Neuronal stem cell (in vitro differentiated cells): ENCODE measurements at regions not wholly inside any gene's neighbourhood (a gene's known extent, or its start where the extent isn't known, plus 50 kb on each side); places are given as distances from the start of the nearest gene placed in this dataset.

ENCODE experiments used
- DNase-seq: peaks from one replicate; pipeline ENCODE4 v3.0.0-alpha.2; 2013; ENCODE audit warnings: low spot score
- H2AFZ ChIP-seq: one replicate; pipeline ENCODE4 v1.6.1; 2013; ENCODE audit warnings: mild to moderate bottlenecking, low read length, inconsistent platforms
- H2AK5ac ChIP-seq: 2 replicates; pipeline ENCODE4 v1.6.1; 2013; ENCODE audit warnings: low read depth, mild to moderate bottlenecking, inconsistent platforms, low read length, moderate library complexity, mixed read lengths
- H2BK120ac ChIP-seq: 2 replicates; pipeline ENCODE4 v1.6.1; 2013; ENCODE audit warnings: low read depth, mild to moderate bottlenecking, inconsistent platforms, low read length, moderate library complexity, mixed read lengths
- H2BK12ac ChIP-seq: one replicate; pipeline ENCODE4 v1.6.1; 2013; ENCODE audit warnings: low read length, inconsistent platforms
- H2BK15ac ChIP-seq: 2 replicates; pipeline ENCODE4 v1.6.1; 2013; ENCODE audit warnings: mild to moderate bottlenecking, low read length, inconsistent platforms, mixed read lengths
- H2BK5ac ChIP-seq: one replicate; pipeline ENCODE4 v1.6.1; 2013; ENCODE audit warnings: inconsistent platforms, mild to moderate bottlenecking, low read length, moderate library complexity
- H3K14ac ChIP-seq: one replicate; pipeline ENCODE4 v1.6.1; 2013; ENCODE audit warnings: low read length, inconsistent platforms
- H3K18ac ChIP-seq: 2 replicates; pipeline ENCODE4 v1.6.1; 2013; ENCODE audit warnings: low read length, inconsistent platforms
- H3K23ac ChIP-seq: 2 replicates; pipeline ENCODE4 v1.6.1; 2013; ENCODE audit warnings: low read depth, mild to moderate bottlenecking, mixed read lengths, low read length, inconsistent platforms; ENCODE audit not compliant: poor library complexity
- H3K27ac ChIP-seq: replicated peaks from 3 replicates; pipeline ENCODE4 v1.5.1; 2013; ENCODE audit warnings: low read length, inconsistent platforms
- H3K27me3 ChIP-seq, 3 experiments: 2 replicates each; pipeline ENCODE4 v1.6.1; 2013; ENCODE audit warnings: low read length in 3 of 3, mild to moderate bottlenecking in 2 of 3, inconsistent platforms in 1 of 3, low read depth in 1 of 3, mixed read lengths in 1 of 3, moderate library complexity in 1 of 3; ENCODE audit not compliant: control insufficient read depth in 3 of 3, insufficient read depth in 3 of 3
- H3K36me3 ChIP-seq, 2 donors: replicated peaks in 1 of 2; 2 replicates each; pipeline ENCODE4 v1.6.1; 2013; ENCODE audit warnings: low read length in 2 of 2; ENCODE audit not compliant: control insufficient read depth in 2 of 2, insufficient read depth in 2 of 2
- H3K4ac ChIP-seq: 2 replicates; pipeline ENCODE4 v1.6.1; 2013; ENCODE audit warnings: inconsistent platforms, mild to moderate bottlenecking, low read length, moderate library complexity
- H3K4me1 ChIP-seq, 2 donors: 1 replicate in 1 of 2; 2 replicates in 1 of 2; pipeline ENCODE4 v1.6.1; 2013; ENCODE audit warnings: low read length in 2 of 2, low read depth in 1 of 2; ENCODE audit not compliant: control insufficient read depth in 2 of 2, insufficient read depth in 1 of 2
- H3K4me2 ChIP-seq: one replicate; pipeline ENCODE4 v1.6.1; 2013; ENCODE audit warnings: mild to moderate bottlenecking, low read length, inconsistent platforms; ENCODE audit not compliant: insufficient read depth, poor library complexity, severe bottlenecking
- H3K4me3 ChIP-seq, 2 donors: 2 replicates each; pipeline ENCODE4 v1.5.1; 2013; ENCODE audit warnings: low read length in 2 of 2, mild to moderate bottlenecking in 2 of 2, inconsistent platforms in 1 of 2, moderate library complexity in 1 of 2
- H3K79me1 ChIP-seq: one replicate; pipeline ENCODE4 v1.6.1; 2013; ENCODE audit warnings: low read depth, mild to moderate bottlenecking, inconsistent platforms, low read length, moderate library complexity
- H3K9ac ChIP-seq: one replicate; pipeline ENCODE4 v1.6.1; 2013; ENCODE audit warnings: mild to moderate bottlenecking, low read depth, low read length, inconsistent platforms; ENCODE audit not compliant: poor library complexity
- H3K9me3 ChIP-seq, 2 donors: replicated peaks in 1 of 2; 2 replicates each; pipeline versions ENCODE3 to v1.6.1; 2013; ENCODE audit warnings: low read length in 2 of 2, mild to moderate bottlenecking in 2 of 2, inconsistent platforms in 1 of 2, low read depth in 1 of 2, mixed read lengths in 1 of 2, moderate library complexity in 1 of 2; ENCODE audit not compliant: control insufficient read depth in 2 of 2, insufficient read depth in 1 of 2
- H4K8ac ChIP-seq: one replicate; pipeline ENCODE4 v1.6.1; 2013; ENCODE audit warnings: low read depth, mild to moderate bottlenecking, inconsistent platforms, low read length, moderate library complexity
- H4K91ac ChIP-seq: one replicate; pipeline ENCODE4 v1.6.1; 2013; ENCODE audit warnings: low read length, low read depth, mild to moderate bottlenecking, inconsistent platforms; ENCODE audit not compliant: poor library complexity
- WGBS, 2 donors: extraction: QIAGEN DNeasy Blood & Tissue Kit; methylation state at CpG; one replicate each; pipeline ENCODE4 v1.1.7; 2013; ENCODE audit warnings: missing lambda C conversion rate in 2 of 2, mixed read lengths in 1 of 2; ENCODE audit not compliant: insufficient read length in 2 of 2, insufficient replicate concordance in 1 of 2; ENCODE audit errors: extremely low coverage in 2 of 2; 5-methylcytosine and 5-hydroxymethylcytosine counted together

- no peak overlapping the region for H4K8ac ChIP-seq
Observed at GRCh38 chr6:156579564-156579963, 197.6 kb upstream of the ARID1B start.

GRCh38 chr6:156577749-156578148, 199.4 kb upstream of the ARID1B start:
- H3K27ac ChIP-seq: no peak overlapping the region
- H2AK5ac ChIP-seq: no peak overlapping the region
- H3K9ac ChIP-seq: no peak overlapping the region
- H2BK120ac ChIP-seq: no peak overlapping the region
- no peak overlapping the region for H3K14ac ChIP-seq
- H4K8ac ChIP-seq: no peak overlapping the region
- H2AFZ ChIP-seq: no peak overlapping the region
- H3K79me1 ChIP-seq: peaks cover 3% of the 10 kb centered on the region
- no peak overlapping the region for H3K4ac ChIP-seq
- H3K18ac ChIP-seq: no peak overlapping the region
- no peak overlapping the region for H2BK12ac ChIP-seq
- H3K9me3 ChIP-seq: peaks cover 0 to 7% of the 10 kb centered on the region in 2 donors
- no peak overlapping the region for H4K91ac ChIP-seq
- H3K4me2 ChIP-seq: no peak overlapping the region
- no peak overlapping the region for H2BK15ac ChIP-seq
- no peak overlapping the region for H3K4me3 ChIP-seq
- WGBS, 2 donors: no CpG with 5 or more reads among the region's 1 CpG
- DNase-seq: no peak
- no peaks in the 10 kb centered on the region for H3K27me3 ChIP-seq
- H2BK5ac ChIP-seq: no peak overlapping the region
- no peak overlapping the region for H3K23ac ChIP-seq
- H3K36me3 ChIP-seq: no peaks in the 10 kb centered on the region
- H3K4me1 ChIP-seq: no peaks in the 10 kb centered on the region

More at GRCh38 chr6:156579564-156579963, 197.6 kb upstream of the ARID1B start:
- no peak overlapping the region for H3K4ac ChIP-seq
- H3K4me2 ChIP-seq: no peak overlapping the region
- no peak overlapping the region for H2AFZ ChIP-seq
- H3K18ac ChIP-seq: no peak overlapping the region
- no peak overlapping the region for H2BK12ac ChIP-seq
- H3K27me3 ChIP-seq: no peaks in the 10 kb centered on the region
- no peak overlapping the region for H3K23ac ChIP-seq
- DNase-seq: no peak
- H2AK5ac ChIP-seq: no peak overlapping the region
- no peak overlapping the region for H2BK120ac ChIP-seq
- H3K27ac ChIP-seq: no peak overlapping the region
- no peak overlapping the region for H4K91ac ChIP-seq
- H3K4me3 ChIP-seq: no peak overlapping the region
- H2BK5ac ChIP-seq: no peak overlapping the region
- peaks cover 3% of the 10 kb centered on the region for H3K79me1 ChIP-seq
- H3K9me3 ChIP-seq: peaks cover 0 to 7% of the 10 kb centered on the region in 2 donors
- H3K9ac ChIP-seq: no peak overlapping the region
- H3K4me1 ChIP-seq: no peaks in the 10 kb centered on the region
- no peak overlapping the region for H2BK15ac ChIP-seq
- H3K14ac ChIP-seq: no peak overlapping the region
- H3K36me3 ChIP-seq: no peaks in the 10 kb centered on the region

GRCh38 chr6:156575361-156575760, 201.8 kb upstream of the ARID1B start:
- H4K91ac ChIP-seq: no peak overlapping the region
- no peak overlapping the region for H3K23ac ChIP-seq
- H4K8ac ChIP-seq: no peak overlapping the region
- H3K36me3 ChIP-seq: no peaks in the 10 kb centered on the region
- H3K27me3 ChIP-seq: no peaks in the 10 kb centered on the region
- DNase-seq: no peak
- H3K4me3 ChIP-seq: no peak overlapping the region
- H3K27ac ChIP-seq: no peak overlapping the region
- no peak overlapping the region for H2BK12ac ChIP-seq
- no peak overlapping the region for H2AK5ac ChIP-seq
- H3K9ac ChIP-seq: no peak overlapping the region
- H3K9me3 ChIP-seq: peaks cover 0 to 7% of the 10 kb centered on the region in 2 donors
- H2BK5ac ChIP-seq: no peak overlapping the region
- no peaks in the 10 kb centered on the region for H3K4me1 ChIP-seq
- H2BK15ac ChIP-seq: no peak overlapping the region
- peaks cover 3% of the 10 kb centered on the region for H3K79me1 ChIP-seq
- H3K4ac ChIP-seq: no peak overlapping the region
- H3K14ac ChIP-seq: no peak overlapping the region
- no peak overlapping the region for H3K4me2 ChIP-seq
- H2BK120ac ChIP-seq: no peak overlapping the region
- no peak overlapping the region for H3K18ac ChIP-seq
- no peak overlapping the region for H2AFZ ChIP-seq

- no peak overlapping the region for H2BK120ac ChIP-seq
- no peak overlapping the region for H4K91ac ChIP-seq
- no peak overlapping the region for H3K9ac ChIP-seq
- no peak overlapping the region for H2AFZ ChIP-seq
- H3K4ac ChIP-seq: no peak overlapping the region
- no peak overlapping the region for H3K14ac ChIP-seq
- no peak overlapping the region for H3K18ac ChIP-seq
- no CpG with 5 or more reads among the region's 10 CpGs for WGBS, 2 donors
- peaks cover 0 to 2% of the 10 kb centered on the region in 2 donors for H3K9me3 ChIP-seq
- no peak overlapping the region for H2BK5ac ChIP-seq
- H2AK5ac ChIP-seq: no peak overlapping the region
- no peak overlapping the region for H3K4me2 ChIP-seq
- no peak overlapping the region for H3K4me3 ChIP-seq
- no peak overlapping the region for H3K23ac ChIP-seq
- no peaks in the 10 kb centered on the region for H3K27me3 ChIP-seq
- no peak overlapping the region for H3K27ac ChIP-seq
- H3K36me3 ChIP-seq: no peaks in the 10 kb centered on the region
- no peak overlapping the region for H2BK12ac ChIP-seq
- DNase-seq: no peak
- H4K8ac ChIP-seq: no peak overlapping the region
- H3K4me1 ChIP-seq: no peaks in the 10 kb centered on the region
- H2BK15ac ChIP-seq: no peak overlapping the region
- no peaks in the 10 kb centered on the region for H3K79me1 ChIP-seq
Observed at GRCh38 chr6:156564807-156565149, 212.4 kb upstream of the ARID1B start.
